SW 1271 (cell line): ENCODE measurements at regions not wholly inside any gene's neighbourhood (a gene's known extent, or its start where the extent isn't known, plus 50 kb on each side); places are given as distances from the start of the nearest gene placed in this dataset.
"Not testable (repeated sequence)": the region's sequence is repeated elsewhere in the genome, so short reads cannot be mapped to it uniquely, and the experiment has no call there.

ENCODE experiments used
- DNase-seq, 2 experiments: peaks; one replicate each; lab custom pipeline; 2025; lab: John Stamatoyannopoulos, UW

DNA sequence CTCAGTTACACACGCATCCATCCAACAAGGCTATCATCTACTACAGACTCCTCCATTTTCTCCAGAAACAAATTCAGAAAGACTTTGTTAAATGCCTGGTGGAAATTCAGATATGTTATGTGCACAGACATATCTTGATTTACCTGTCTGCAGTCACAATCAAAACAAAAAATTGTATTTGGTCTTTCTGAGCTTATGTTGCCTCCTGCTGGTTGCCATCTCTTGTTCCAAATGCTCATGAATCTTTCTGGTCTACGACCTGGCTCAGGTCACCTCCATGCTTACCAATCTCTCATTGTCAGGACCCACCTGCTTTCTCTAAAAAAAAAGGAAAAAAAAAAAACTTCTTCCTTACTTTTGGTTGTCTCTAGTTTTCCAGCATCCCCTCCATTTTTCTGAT, 169.2 kb upstream of the PLXNC1 start:
- no peak for DNase-seq

DNA sequence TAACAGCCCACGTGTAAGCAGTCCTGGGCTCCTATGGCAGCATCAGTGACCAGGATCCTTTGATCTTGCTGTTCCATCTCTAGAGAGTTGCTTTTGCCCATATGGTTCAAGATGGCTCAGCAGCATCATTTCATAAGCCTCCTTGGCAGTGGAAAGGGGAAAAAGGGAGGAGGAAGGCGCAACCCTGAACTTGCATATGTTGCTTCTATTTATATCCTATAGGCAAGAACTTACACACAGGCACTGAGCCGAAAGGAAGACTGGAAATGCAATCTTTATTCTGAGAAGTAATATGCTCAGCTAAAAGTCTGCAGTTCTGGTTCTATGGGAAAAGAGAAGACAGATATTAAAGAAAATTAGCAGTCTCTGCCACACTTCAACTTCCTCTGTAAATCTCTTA, 167.7 kb upstream of the PLXNC1 start:
- DNase-seq: no peak

DNA sequence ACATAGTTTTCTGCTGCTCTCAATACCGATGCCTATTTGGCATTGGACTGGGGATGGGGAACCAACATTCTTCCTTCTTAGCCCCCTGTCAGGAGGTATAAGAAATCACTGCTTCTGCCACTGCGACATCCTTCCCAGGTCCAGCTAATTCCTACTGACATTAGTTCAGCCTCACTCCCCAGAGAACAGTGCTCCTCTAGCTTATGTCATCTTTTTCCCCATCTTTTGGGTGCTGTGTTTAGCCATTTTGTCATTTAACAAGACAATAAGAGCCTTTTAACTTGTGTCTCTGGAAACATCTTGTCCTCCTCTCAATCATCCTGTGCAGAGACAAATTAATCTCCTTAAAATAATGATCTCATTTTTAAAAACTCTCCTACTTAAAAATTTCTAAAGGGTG, 167.0 kb upstream of the PLXNC1 start:
- DNase-seq: no peak

DNA sequence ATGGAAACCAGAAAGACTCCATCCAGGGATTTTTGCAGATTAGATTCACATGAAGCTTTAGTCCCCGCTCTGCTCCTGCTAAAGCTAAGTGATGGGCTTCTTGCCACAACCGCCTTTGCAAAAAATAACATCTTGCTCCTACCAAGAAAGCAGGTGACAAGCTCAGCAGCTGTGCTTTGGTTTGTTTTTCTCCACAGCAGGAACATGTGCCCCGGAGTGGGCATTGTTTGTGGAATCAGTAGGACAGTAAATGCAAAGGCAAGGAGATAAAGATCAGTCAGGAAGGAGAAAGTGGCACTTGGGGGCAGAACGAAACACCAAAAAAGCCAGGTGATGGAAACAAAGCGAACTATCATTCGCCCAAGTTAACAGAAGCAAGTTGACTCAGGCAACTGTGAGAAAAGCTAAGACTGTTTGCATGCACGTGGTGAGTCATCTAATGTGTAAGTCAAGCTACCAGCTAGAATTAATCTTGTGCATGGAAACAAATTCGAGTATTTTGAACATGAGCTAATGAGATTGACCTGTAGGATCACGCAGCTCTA, 165.5 kb upstream of the PLXNC1 start:
- DNase-seq: no peak

DNA sequence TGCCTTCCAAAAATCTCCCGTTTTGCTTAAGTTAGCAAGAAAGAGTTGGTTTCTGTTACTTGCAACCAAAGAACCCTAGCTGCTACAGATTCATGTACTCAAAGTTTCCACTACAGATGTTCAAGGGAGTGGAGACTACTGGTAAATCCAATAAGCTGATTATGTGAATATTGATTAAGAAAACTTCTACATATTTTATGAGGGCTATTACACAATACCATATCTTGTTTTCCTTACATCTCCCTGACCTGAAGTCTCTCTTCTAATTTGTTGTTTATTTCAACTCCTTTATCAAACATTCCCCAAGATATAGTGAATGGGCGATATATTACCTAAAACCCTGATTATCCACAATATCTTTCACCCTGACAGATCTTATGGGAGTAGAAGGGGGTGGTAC, 164.4 kb upstream of the PLXNC1 start:
- no peak for DNase-seq

DNA sequence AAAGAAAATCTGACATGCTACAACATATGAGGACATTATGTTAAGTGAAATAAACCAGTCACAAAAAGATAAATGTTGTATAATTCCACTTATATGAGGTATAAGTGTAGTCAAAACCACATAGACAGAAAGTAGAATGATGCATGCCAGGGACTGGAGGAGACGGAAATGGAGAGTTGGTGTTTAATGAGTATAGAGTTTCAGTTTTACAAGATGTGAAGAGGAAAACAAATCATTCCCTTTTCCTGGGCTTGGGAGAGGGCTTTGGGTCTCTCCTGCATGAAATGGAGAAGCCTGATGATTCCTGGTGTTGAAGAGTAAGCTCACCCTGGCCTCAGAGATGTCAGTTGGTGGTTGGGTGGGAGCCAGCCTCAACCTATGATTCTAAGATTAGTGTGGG, 158.4 kb upstream of the PLXNC1 start:
- DNase-seq: no peak

DNA sequence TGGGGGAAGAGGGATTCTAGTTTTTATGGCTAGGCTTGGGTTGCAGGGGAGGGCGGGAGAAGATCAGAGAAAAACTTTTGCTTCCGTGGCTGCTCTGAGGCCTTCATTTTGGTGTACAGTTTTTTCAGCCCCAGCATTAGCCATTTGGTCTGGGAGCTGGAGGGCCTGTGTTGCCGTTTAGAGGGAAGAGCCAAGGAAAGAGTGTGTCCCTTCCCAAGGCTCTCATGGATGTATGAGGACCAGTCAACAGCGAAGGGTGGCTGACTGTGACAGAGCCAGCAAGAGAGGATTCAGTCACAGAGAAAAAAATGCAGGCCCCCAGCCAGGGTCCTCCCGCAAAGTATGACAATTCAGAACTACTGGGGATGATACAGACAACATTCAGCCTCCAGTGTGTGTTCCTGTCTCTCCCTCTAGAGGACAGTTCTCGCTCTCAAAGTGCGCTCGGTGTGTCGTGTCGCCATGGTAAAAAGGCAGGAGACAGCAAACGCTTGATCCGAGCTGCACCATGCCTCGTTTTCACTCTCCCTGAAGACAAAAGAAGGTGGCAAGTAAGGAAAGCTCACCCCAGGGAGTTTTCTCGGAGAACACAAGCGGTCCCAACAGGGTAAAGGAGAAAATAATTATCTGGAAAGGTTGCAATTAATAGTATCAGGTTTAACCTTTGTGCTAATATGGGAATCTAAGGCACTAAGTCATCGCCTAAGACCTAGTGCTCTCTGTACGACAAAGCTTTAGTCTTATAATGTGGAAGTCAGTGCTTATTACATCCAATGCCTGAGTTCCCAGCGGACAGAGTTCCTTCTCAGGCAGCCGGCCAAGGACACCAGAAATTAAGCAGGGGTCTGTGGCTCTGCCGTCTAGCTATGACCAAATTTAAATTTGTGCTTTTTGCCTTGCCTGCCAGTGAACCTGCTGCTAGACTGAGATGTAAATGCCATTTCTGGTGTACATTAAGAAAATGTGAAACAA, 157.3 kb upstream of the PLXNC1 start:
- DNase-seq: no peak

DNA sequence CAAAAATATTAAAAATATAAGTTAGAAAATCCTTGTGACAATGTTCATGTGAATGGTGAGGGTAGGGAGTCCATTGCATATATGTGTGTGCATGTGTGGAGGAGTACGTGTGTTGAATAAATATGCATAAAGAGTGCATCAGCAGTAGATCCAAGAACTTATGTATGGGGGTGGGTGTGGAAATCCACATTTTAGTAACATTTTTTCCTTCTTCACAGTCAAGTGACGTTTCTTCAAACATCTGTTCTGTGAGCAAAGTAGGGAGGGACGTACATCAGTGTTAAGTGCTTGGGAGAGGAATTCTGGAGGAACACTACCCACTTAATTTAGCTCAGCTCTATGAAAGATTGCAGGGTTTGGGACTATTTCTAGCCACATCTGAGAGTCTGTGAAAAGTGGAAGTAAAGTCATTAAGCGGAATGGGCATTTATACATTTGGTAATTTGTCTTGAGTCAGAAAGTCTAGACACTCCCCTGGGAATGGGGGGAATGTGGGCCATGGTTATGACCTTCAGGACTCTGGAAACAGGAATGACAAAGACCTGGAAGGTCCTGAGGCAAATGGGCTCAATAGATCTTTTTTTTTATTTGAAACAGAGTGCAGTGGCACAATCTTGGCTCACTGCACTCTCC, 156.4 kb upstream of the PLXNC1 start:
- no peak for DNase-seq

DNA sequence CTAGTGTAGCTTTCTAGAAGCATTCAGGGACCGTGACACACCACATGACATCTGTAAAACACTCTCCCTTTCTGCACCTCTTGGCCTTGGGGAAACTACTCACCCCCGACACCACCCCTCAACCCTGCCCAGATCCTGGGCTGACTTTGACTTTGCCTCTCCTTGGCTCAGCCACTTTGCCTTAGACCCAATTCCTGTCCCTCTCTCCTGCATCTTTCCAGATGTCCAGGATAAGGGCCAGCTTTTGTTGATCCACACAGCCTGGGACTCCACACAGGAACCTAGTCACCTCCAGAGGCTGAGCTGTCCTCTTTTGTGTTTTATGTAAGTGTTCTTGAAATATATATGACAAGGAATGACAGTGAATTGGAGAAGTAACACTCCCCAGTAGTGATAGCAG, 153.7 kb upstream of the PLXNC1 start:
- DNase-seq: no peak

DNA sequence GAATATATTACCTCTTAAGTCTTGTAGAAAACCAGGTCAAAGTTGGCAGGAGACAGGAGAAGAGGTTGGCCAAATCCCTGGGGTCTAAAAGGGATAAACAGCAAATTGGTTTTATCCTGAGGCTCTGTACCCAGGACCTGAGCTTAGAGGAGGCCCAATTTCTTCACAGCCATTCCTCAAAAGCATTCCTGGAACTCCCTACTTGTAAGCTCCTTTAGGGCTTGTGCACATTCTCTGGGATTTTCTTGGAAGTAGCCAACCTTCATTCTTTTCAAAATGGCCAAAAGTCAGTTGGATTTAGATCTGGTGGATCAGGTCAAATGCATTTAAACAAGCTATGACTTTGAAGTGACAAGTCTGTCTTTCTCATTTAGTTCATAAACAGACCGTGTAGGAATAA, 152.1 kb upstream of the PLXNC1 start:
- no peak for DNase-seq

DNA sequence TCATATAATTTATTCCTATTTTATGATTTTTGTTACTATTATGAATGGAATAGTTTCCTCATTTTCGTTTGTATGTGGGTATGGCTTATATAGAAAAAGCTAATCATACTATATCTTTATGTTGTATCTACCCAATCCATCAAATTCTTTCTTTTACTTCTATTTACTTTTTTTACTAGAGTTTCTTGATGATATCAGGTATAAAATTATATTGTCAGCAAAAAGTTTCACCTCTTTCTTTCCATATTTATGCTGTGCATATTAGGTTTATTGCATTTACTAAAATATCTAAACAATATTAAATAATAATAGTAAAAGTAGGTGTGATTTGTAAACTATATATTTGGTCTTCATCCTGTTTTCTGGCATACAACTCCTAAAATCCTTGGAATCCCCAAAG, 146.7 kb upstream of the PLXNC1 start:
- no peak for DNase-seq

DNA sequence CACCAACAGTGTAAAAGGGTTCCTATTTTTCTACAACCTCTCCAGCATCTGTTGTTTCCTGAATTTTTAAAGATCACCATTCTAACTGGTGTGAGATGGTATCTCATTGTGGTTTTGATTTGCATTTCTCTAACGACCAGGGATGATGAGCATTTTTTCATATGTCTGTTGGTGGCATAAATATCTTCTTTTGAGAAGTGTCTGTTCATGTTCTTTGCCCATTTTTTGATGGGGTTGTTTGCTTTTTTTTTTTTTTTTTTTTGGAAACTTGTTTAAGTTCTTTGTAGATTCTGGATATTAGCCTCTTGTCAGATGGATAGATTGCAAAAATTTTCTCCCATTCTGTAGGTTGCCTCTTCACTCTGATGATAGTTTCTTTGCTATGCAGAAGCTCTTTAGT, 145.5 kb upstream of the PLXNC1 start:
- not testable (repeated sequence) for DNase-seq

DNA sequence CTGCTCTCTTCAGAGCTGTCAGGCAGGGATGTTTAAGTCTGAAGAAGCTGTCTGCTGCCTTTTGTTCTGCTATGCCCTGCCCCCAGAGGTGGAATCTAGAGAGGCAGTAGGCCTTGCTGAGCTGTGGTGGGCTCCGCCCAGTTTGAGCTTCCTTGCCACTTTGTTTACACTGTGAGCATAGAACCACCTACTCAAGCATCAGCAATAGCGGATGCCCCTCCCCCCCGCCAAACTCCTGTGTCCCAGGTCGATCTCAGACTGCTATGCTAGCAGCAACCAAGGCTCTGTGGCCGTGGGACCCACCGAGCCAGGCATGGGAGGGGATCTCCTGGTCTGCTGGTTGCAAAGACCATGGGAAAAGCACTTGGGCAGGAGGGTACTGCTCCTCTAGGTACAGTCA, 140.5 kb upstream of the PLXNC1 start:
- not testable (repeated sequence) for DNase-seq

DNA sequence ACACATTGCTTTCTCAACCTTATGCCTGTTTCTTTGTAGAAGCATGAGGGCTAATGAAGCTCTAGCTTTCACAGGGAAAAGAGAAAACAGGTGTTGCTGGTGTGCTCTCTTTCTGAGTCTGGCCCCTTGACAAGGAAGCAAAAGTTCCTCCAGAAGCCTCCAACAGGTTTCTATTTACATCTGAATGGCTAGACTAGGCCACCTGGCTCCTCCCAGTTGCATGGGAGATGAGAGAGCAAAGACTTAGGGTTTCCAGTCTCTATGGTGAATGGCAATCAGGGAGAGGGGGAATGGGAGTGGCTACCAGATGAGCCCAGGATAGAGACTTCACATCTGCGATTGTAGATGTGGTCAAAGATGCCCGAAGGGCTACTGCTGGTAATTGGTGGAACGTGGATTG, 138.1 kb upstream of the PLXNC1 start:
- DNase-seq: no peak

DNA sequence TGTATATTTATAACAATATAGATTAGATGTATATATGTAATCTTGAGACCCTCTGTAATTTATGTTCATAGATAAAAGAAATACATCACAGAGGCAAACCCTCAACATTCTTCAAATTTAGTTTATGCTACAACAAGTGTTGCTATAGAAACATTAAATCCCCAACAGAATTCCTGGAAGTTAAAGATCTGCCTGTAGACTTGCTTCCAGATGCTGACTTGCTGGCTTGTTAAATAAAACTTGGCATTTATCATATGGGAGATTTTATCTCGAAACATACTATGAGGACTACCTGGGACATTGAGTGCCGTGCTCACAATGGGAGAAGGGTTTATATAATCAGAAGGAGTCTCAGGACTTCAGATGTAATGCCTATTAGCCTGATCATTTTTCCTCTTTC, 136.3 kb upstream of the PLXNC1 start:
- DNase-seq: no peak

DNA sequence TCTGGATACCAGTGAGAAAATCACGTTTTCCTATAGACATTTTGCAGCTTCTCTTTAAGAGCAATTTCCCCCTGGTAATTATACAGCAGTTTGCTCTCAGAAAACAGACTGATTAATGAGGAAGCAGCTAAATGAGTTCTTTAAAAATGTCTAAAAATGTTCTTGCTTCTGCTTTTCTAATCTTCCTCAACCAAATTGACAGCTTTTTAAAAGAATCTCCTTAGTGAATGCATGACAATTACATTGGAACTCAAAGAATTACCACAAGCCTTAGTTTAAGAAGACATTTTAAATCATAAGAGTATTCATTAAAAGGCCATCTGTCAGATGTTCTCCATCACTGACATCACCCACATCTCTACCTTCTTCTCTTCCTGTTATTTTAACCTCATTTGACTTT, 135.8 kb upstream of the PLXNC1 start:
- DNase-seq: no peak

DNA sequence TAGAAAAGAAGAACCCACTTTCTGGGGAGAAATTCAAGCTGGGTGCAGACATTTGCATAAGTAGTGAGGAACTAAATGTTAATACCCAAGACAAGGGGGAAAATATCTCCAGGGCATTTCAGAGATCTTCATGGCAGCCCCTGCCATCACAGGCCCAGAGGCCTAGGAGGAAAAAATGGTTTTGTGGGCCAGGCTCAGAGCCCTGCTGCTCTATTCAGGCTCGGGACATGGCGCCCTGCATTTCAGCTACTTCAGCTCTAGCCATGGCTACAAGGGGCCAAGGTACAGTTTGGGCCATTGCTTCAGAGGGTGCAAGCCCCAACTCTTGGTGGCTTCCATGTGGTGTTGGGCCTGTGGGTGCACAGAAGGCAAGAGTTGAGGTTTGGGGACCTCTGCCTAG, 131.1 kb upstream of the PLXNC1 start:
- DNase-seq: not testable (repeated sequence)

DNA sequence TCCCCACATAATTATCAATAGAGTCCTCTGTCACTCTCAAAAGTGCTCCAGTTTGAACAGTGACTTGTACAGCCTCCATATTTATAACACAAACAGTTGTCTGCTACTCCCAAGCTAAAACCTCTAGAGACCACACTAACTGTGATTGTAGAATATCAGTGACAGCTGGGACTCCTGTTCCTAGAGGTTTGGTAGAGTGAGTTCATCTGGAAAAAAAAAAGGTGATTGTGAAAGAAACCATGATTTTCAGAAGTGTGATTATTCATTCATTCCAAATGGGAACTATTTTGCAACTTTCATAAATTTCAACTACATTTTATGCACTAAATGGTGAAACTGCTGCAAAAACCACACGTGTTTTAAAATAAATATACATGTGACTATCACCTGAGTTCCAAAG, 128.0 kb upstream of the PLXNC1 start:
- DNase-seq: no peak

DNA sequence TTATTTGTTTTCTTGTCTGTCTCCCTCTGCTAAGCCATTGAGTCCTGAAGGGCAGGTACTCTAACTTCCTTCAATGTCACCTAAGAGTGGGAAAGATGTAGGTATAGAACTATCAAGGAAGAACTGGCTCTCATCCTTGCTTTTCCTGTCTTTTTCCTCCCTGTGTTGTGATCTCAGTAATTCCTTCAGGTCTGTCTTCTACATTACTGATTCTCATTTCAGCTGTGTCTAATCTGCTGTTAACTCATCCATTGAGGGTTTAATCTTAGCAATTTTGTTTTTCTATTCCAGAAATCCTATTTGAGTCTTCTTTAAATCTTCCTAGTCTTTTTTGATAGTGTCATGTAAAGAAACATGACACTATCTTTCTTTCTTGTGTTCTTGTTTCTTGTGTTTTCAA, 124.5 kb upstream of the PLXNC1 start:
- DNase-seq: no peak

DNA sequence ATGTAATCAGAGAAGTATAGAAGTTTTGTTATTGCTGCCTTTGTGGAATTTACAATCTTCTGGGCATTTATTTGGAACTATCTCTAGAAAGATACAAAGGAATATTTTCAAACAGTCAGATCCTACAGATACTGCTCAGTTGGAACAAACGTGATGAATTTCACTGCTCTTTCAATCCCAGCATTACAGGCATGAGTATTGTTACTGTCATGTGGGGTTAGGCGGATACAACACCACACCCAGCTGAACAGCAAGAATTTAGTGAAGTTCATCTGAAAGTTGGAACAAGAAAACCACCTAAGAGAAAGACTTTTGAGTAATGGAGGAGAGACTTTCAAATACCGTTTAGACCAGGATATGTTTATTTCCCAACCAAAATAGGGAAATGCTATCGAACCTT, 123.3 kb upstream of the PLXNC1 start:
- no peak for DNase-seq

DNA sequence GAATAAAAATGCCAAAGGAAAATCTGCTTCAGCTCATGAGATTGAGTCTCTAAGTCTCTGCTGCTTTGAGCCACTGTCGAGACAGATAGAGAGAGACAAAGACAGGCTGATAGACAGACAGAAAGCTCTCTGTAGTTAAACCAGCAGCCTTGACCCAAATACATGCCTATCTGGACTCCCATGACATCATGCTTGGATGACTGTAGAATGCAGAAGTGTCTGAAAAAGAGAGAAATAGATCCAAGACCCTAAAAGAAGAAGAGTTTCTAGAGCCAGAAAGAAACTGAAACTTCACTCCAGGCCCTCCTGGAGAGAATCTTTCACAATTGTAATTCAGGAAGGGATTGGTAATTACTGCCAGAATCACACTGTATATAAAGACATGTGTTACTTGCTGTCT, 122.6 kb upstream of the PLXNC1 start:
- DNase-seq: no peak

DNA sequence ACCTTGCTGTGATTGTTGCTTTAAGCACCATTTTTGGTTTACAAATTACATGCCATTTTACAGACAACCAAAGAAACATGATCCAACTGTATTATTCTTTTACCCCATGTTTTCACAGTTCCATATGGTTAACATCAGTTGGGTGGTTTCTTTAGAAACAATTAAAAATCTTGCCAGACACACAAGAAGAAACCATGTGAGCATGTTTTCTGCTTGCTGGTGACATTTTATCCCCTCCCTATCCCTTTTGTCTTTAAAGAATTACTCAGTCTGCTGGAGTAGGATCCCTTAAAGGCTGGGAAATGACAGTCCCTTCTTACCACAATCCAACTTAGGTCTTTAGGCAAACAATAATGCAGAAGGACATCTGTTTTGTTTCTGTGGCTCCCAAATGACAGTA, 121.8 kb upstream of the PLXNC1 start:
- no peak for DNase-seq

DNA sequence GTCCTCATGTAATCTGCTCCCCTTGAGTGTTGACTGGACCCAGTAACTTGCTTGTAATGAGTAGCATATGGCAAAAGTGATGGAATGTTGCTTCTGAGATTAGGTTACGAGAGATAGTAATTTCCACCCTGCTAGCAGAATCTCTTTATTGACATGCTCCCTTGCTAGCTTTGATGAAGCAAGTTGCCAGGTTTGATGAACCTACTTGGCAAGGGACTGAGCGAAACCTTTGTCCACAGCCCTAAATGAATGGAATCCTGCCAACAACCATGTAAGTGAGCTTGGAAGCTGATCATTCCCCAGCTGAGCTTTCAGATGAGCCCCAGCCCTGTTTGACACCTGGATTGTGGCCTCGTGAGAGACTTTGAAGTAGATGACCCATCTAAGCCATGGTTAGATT, 120.8 kb upstream of the PLXNC1 start:
- DNase-seq: no peak
